Stimulated activated CD8-positive, alpha-beta memory T cell treated with anti-CD3 and anti-CD28 coated beads, Interleukin-7, amount 100 ng/mL, for 48 hours (primary cell): ENCODE measurements at regions not wholly inside any gene's neighbourhood (a gene's known extent, or its start where the extent isn't known, plus 50 kb on each side); places are given as distances from the start of the nearest gene placed in this dataset.
"Not testable (repeated sequence)": the region's sequence is repeated elsewhere in the genome, so short reads cannot be mapped to it uniquely, and the experiment has no call there.

Experiments
- DNase-seq, 2 donors: peaks; one replicate each; pipeline ENCODE4 v3.0.0-alpha.2; 2020; ENCODE audit warnings: low read depth in 1 of 2; ENCODE audit errors: extremely low read depth in 1 of 2

GRCh38 chr6:121901432-121901831 is 466.0 kb downstream of the GJA1 start:
- DNase-seq = no peak

GRCh38 chr6:121904559-121904958 is 469.1 kb downstream of the GJA1 start:
- no peak for DNase-seq

GRCh38 chr6:121912905-121913304 is 477.5 kb downstream of the GJA1 start:
- no peak for DNase-seq

- DNase-seq = no peak
Measured at GRCh38 chr6:121917263-121917829, 481.9 kb downstream of the GJA1 start.

GRCh38 chr6:121917834-121918559 is 481.5 kb upstream of the HSF2 start:
- no peak for DNase-seq

GRCh38 chr6:121920616-121921015 is 478.8 kb upstream of the HSF2 start:
- no peak for DNase-seq

- no peak for DNase-seq
Measured at GRCh38 chr6:121925024-121925423, 474.4 kb upstream of the HSF2 start.

- DNase-seq = no peak
Measured at GRCh38 chr6:121925534-121926255, 473.8 kb upstream of the HSF2 start.

GRCh38 chr6:121929301-121929700 is 470.2 kb upstream of the HSF2 start:
- DNase-seq = no peak

- no peak for DNase-seq
Measured at GRCh38 chr6:121932076-121932991, 467.1 kb upstream of the HSF2 start.

GRCh38 chr6:121934451-121934850 is 465.0 kb upstream of the HSF2 start:
- DNase-seq = no peak

GRCh38 chr6:121940728-121941127 is 458.7 kb upstream of the HSF2 start:
- no peak for DNase-seq

GRCh38 chr6:121944354-121944753 is 455.1 kb upstream of the HSF2 start:
- no peak for DNase-seq

- no peak for DNase-seq
Measured at GRCh38 chr6:121951123-121951522, 448.3 kb upstream of the HSF2 start.

GRCh38 chr6:121951918-121952379 is 447.5 kb upstream of the HSF2 start:
- DNase-seq = no peak

GRCh38 chr6:121955401-121955800 is 444.1 kb upstream of the HSF2 start:
- DNase-seq = not testable (repeated sequence)

GRCh38 chr6:121956782-121957181 is 442.7 kb upstream of the HSF2 start:
- DNase-seq = no peak

GRCh38 chr6:121959501-121959900 is 440.0 kb upstream of the HSF2 start:
- DNase-seq = no peak

GRCh38 chr6:121961619-121962125 is 437.8 kb upstream of the HSF2 start:
- no peak for DNase-seq

- no peak for DNase-seq
Measured at GRCh38 chr6:121963826-121964225, 435.6 kb upstream of the HSF2 start.

- DNase-seq = no peak
Measured at GRCh38 chr6:121965739-121966138, 433.7 kb upstream of the HSF2 start.
